DND-41 (cell line): ENCODE measurements at regions not wholly inside any gene's neighbourhood (a gene's known extent, or its start where the extent isn't known, plus 50 kb on each side); places are given as distances from the start of the nearest gene placed in this dataset.

Experiments
- ATAC-seq: fragments of 200-7000 bp; cut with Tn5 transposase; 3 replicates; pipeline ENCODE4 v1.9.1; 2021; ENCODE audit warnings: low read depth; ENCODE audit not compliant: insufficient read depth
- DNase-seq: peaks from one replicate; pipeline ENCODE4 v3.0.0-alpha.2; 2020
- H2AFZ ChIP-seq: 2 replicates; pipeline ENCODE4 v1.6.0; 2012; ENCODE audit warnings: low read depth, low read length
- H3K27ac ChIP-seq: 2 replicates; pipeline ENCODE4 v1.5.1; 2012; ENCODE audit warnings: low read length, inconsistent platforms
- H3K27me3 ChIP-seq: fragments of 200-600 bp; sonication (generic); 2 replicates; pipeline ENCODE4 v1.6.0; 2012; ENCODE audit warnings: low read length, mild to moderate bottlenecking, inconsistent platforms; ENCODE audit not compliant: insufficient read depth, poor library complexity
- H3K36me3 ChIP-seq: 2 replicates; pipeline ENCODE4 v1.5.1; 2012; ENCODE audit warnings: low read length, inconsistent platforms; ENCODE audit not compliant: insufficient read depth
- H3K4me1 ChIP-seq: 2 replicates; pipeline ENCODE4 v1.5.1; 2012; ENCODE audit warnings: mild to moderate bottlenecking, low read length; ENCODE audit not compliant: insufficient read depth
- H3K4me2 ChIP-seq: 2 replicates; pipeline ENCODE4 v1.6.0; 2012; ENCODE audit warnings: mild to moderate bottlenecking, moderate library complexity, low read length, inconsistent platforms; ENCODE audit not compliant: insufficient read depth
- H3K4me3 ChIP-seq, 2 experiments: fragments of 200-600 bp in 1 of 2; shearing (Covaris generic) in 1 of 2; 2 replicates each; pipeline ENCODE4 v1.5.1; 2012 to 2016; ENCODE audit warnings: inconsistent platforms in 2 of 2, low read length in 2 of 2, mild to moderate bottlenecking in 2 of 2, low read depth in 1 of 2, moderate library complexity in 1 of 2
- H3K79me2 ChIP-seq: 2 replicates; pipeline ENCODE4 v1.6.0; 2012; ENCODE audit warnings: low read length, inconsistent platforms; ENCODE audit not compliant: insufficient read depth
- H3K9ac ChIP-seq: 2 replicates; pipeline ENCODE4 v1.6.0; 2012; ENCODE audit warnings: low read depth, mild to moderate bottlenecking, inconsistent platforms, low read length, moderate library complexity
- H3K9me3 ChIP-seq: 2 replicates; pipeline ENCODE4 v1.5.1; 2012; ENCODE audit warnings: low read length, moderate library complexity, mild to moderate bottlenecking, inconsistent platforms; ENCODE audit not compliant: insufficient read depth, severe bottlenecking
- H4K20me1 ChIP-seq: 2 replicates; pipeline ENCODE4 v1.6.0; 2012; ENCODE audit warnings: low read length; ENCODE audit not compliant: insufficient read depth
- CTCF ChIP-seq: IDR thresholded peaks from 2 replicates; pipeline ENCODE4 v1.5.1; 2012; ENCODE audit warnings: borderline replicate concordance, low read length, moderate library complexity, mild to moderate bottlenecking; ENCODE audit not compliant: poor library complexity, severe bottlenecking; ENCODE audit errors: extremely low read depth
- EZH2 ChIP-seq: IDR thresholded peaks from 3 replicates; pipeline ENCODE4 v1.6.1; 2012; ENCODE audit warnings: borderline replicate concordance, low read depth, mild to moderate bottlenecking, moderate library complexity, low read length, inconsistent platforms; ENCODE audit not compliant: severe bottlenecking

- no peaks in the 10 kb centered on the region for H3K36me3 ChIP-seq
- DNase-seq (no peak), ATAC-seq (no peak)
- no peaks in the 10 kb centered on the region for H3K79me2 ChIP-seq
- no peak overlapping the region for H3K9ac ChIP-seq
- H4K20me1 ChIP-seq = no peaks in the 10 kb centered on the region
- no peaks in the 10 kb centered on the region for H3K27me3 ChIP-seq
- no peak overlapping the region for H2AFZ ChIP-seq
- no peaks in the 10 kb centered on the region for H3K9me3 ChIP-seq
- H3K4me3 ChIP-seq = no peak overlapping the region
- H3K27ac ChIP-seq = no peak overlapping the region
- no peaks in the 10 kb centered on the region for H3K4me1 ChIP-seq
- TF ChIP-seq EZH2 = no peak
- no peak for TF ChIP-seq CTCF
- H3K4me2 ChIP-seq = no peak overlapping the region
Observed at GRCh38 chr18:73900106-73900835, 247.4 kb downstream of the FBXO15 start.

- Histone ChIP-seq H3K36me3 (no peaks in the 10 kb centered on the region), H3K4me1 (no peaks in the 10 kb centered on the region), H3K4me3 (no peak overlapping the region), H3K27me3 (no peaks in the 10 kb centered on the region), H3K9ac (no peak overlapping the region), H3K79me2 (no peaks in the 10 kb centered on the region), H4K20me1 (no peaks in the 10 kb centered on the region), H3K9me3 (no peaks in the 10 kb centered on the region), H3K27ac (no peak overlapping the region), H3K4me2 (no peak overlapping the region), H2AFZ (no peak overlapping the region)
- no peak for TF ChIP-seq EZH2
- TF ChIP-seq CTCF = no peak
- ATAC-seq (no peak), DNase-seq (no peak)
Observed at GRCh38 chr18:73897517-73897916, 250.1 kb downstream of the FBXO15 start.

- Histone ChIP-seq H3K9ac (no peak overlapping the region), H3K27me3 (no peaks in the 10 kb centered on the region), H3K79me2 (no peaks in the 10 kb centered on the region), H3K36me3 (no peaks in the 10 kb centered on the region), H4K20me1 (no peaks in the 10 kb centered on the region), H2AFZ (no peak overlapping the region), H3K4me1 (no peaks in the 10 kb centered on the region), H3K27ac (no peak overlapping the region), H3K4me3 (no peak overlapping the region), H3K4me2 (no peak overlapping the region), H3K9me3 (no peaks in the 10 kb centered on the region)
- ATAC-seq (no peak), DNase-seq (no peak)
- TF ChIP-seq EZH2 = no peak
- no peak for TF ChIP-seq CTCF
Observed at GRCh38 chr18:73896685-73897084, 250.9 kb downstream of the FBXO15 start.
